Thoracic aorta (tissue), 2 donors: ENCODE measurements at regions not wholly inside any gene's neighbourhood (a gene's known extent, or its start where the extent isn't known, plus 50 kb on each side); places are given as distances from the start of the nearest gene placed in this dataset.
"Not testable (repeated sequence)": the region's sequence is repeated elsewhere in the genome, so short reads cannot be mapped to it uniquely, and the experiment has no call there.

Source experiments
- ATAC-seq: fragments of 150-250 bp; one replicate; pipeline ENCODE4 v1.8.0; 2017; ENCODE audit warnings: low read depth; ENCODE audit not compliant: insufficient number of reproducible peaks, low FRiP score
- DNase-seq: peaks from one replicate; pipeline ENCODE4 v3.0.0-alpha.2; 2020; ENCODE audit warnings: low spot score
- H3K27ac ChIP-seq, 2 donors: fragments of 200-600 bp; sonication (generic); 1 replicate in 1 of 2; 2 replicates in 1 of 2; pipeline ENCODE4 v1.5.1; 2016; ENCODE audit warnings: mild to moderate bottlenecking in 2 of 2, moderate library complexity in 2 of 2
- H3K27me3 ChIP-seq: fragments of 200-600 bp; sonication (generic); replicated peaks from 2 replicates; pipeline ENCODE4 v1.6.0; 2016; ENCODE audit warnings: mild to moderate bottlenecking; ENCODE audit not compliant: insufficient read depth
- H3K36me3 ChIP-seq: fragments of 200-600 bp; sonication (generic); one replicate; pipeline ENCODE4 v1.5.1; 2016
- H3K4me1 ChIP-seq, 2 donors: fragments of 200-600 bp; sonication (generic); 1 replicate in 1 of 2; 2 replicates in 1 of 2; pipeline versions ENCODE4 v1.5.1 to v1.6.0; 2016; ENCODE audit warnings: low read depth in 2 of 2, mild to moderate bottlenecking in 1 of 2; ENCODE audit not compliant: control insufficient read depth in 1 of 2
- H3K4me3 ChIP-seq: fragments of 200-600 bp; sonication (generic); 2 replicates; pipeline ENCODE4 v1.5.1; 2016; ENCODE audit warnings: mild to moderate bottlenecking
- H3K9me3 ChIP-seq: fragments of 200-600 bp; sonication (generic); 2 replicates; pipeline ENCODE4 v1.5.1; 2016
- CTCF ChIP-seq: fragments of 200-600 bp; sonication (generic); IDR thresholded peaks from one replicate; pipeline ENCODE4 v1.5.1; 2019; ENCODE audit warnings: antibody characterized with exemption

- no peak overlapping the region for H3K27ac ChIP-seq
- no peak for TF ChIP-seq CTCF
- ATAC-seq (no peak), DNase-seq (no peak)
- H3K4me1 ChIP-seq, result no peaks in the 10 kb centered on the region
- H3K36me3 ChIP-seq, result no peaks in the 10 kb centered on the region
- H3K9me3 ChIP-seq, result peaks cover 7% of the 10 kb centered on the region
- no peak overlapping the region for H3K4me3 ChIP-seq
- H3K27me3 ChIP-seq, result no peaks in the 10 kb centered on the region
Observed at GRCh38 chr6:78383968-78384367, 483.4 kb upstream of the IRAK1BP1 start.

GRCh38 chr6:78386854-78387253 lies 480.5 kb upstream of the IRAK1BP1 start:
- not testable (repeated sequence) for DNase-seq, H3K4me1 ChIP-seq, H3K27me3 ChIP-seq, H3K9me3 ChIP-seq, ATAC-seq, H3K4me3 ChIP-seq, H3K36me3 ChIP-seq, H3K27ac ChIP-seq

GRCh38 chr6:78390066-78390465 lies 477.3 kb upstream of the IRAK1BP1 start:
- H3K9me3 ChIP-seq, result peaks cover 4% of the 10 kb centered on the region
- ATAC-seq, result no peak
- no peaks in the 10 kb centered on the region for H3K36me3 ChIP-seq
- H3K27me3 ChIP-seq, result no peaks in the 10 kb centered on the region
- H3K27ac ChIP-seq, result no peak overlapping the region
- TF ChIP-seq CTCF, result no peak
- H3K4me3 ChIP-seq, result no peak overlapping the region
- no peaks in the 10 kb centered on the region for H3K4me1 ChIP-seq
- no peak for DNase-seq

GRCh38 chr6:78397499-78397898 lies 469.9 kb upstream of the IRAK1BP1 start:
- ATAC-seq, result no peak
- Histone ChIP-seq H3K36me3 (no peaks in the 10 kb centered on the region), H3K9me3 (no peaks in the 10 kb centered on the region), H3K4me3 (no peak overlapping the region), H3K27me3 (no peaks in the 10 kb centered on the region), H3K27ac (no peak overlapping the region), H3K4me1 (no peaks in the 10 kb centered on the region)
- no peak for TF ChIP-seq CTCF
- no peak for DNase-seq

- TF ChIP-seq CTCF, result no peak
- Histone ChIP-seq H3K27me3 (no peaks in the 10 kb centered on the region), H3K36me3 (no peaks in the 10 kb centered on the region), H3K9me3 (no peaks in the 10 kb centered on the region), H3K27ac (no peak overlapping the region), H3K4me3 (no peak overlapping the region), H3K4me1 (no peaks in the 10 kb centered on the region)
- ATAC-seq, result no peak
- no peak for DNase-seq
Observed at GRCh38 chr6:78398292-78398691, 469.1 kb upstream of the IRAK1BP1 start.

GRCh38 chr6:78400076-78400475 lies 467.3 kb upstream of the IRAK1BP1 start:
- Histone ChIP-seq H3K27me3 (no peaks in the 10 kb centered on the region), H3K4me3 (no peak overlapping the region), H3K27ac (no peak overlapping the region), H3K36me3 (no peaks in the 10 kb centered on the region), H3K4me1 (no peaks in the 10 kb centered on the region), H3K9me3 (no peaks in the 10 kb centered on the region)
- DNase-seq, result no peak
- no peak for TF ChIP-seq CTCF
- ATAC-seq, result no peak
